ENCODE measurements at regions not wholly inside any gene's neighbourhood (a gene's known extent, or its start where the extent isn't known, plus 50 kb on each side); places are given as distances from the start of the nearest gene placed in this dataset.

DNA sequence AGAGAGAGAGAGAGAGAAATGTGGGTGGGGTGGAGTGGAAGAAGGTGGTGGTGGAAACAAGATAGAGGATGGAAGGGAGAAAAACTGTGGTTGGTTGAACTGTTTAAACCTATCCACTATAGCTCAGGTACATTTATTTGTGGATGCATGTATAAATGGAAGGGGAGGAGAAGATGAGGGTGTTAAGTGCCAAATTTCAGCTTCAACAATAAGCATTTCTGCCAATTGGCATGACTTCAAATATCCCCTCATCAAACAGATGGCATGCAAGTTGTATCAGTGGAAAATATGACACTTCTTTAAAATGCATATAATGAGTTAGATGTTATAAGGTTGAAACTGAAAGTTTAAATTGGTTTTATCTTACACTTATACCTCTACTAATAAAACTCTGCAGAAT, 216.1 kb downstream of the LMBRD1 start:
- no peak for TF ChIP-seq RAD21 (IDR thresholded peaks at IDR 0.05; ENCODE audit: low read length)
- TF ChIP-seq POLR2A (IDR thresholded peaks at IDR 0.05; ENCODE audit: low read depth, low read length) = no peak
- TF ChIP-seq CTCF (conservative IDR thresholded peaks at IDR 0.05; ENCODE audit: low read depth, low read length) = no peak
- no peak for TF ChIP-seq RFX5 (IDR thresholded peaks at IDR 0.05; ENCODE audit: low read depth, low read length)
- no peak for TF ChIP-seq FOS (IDR thresholded peaks at IDR 0.05; ENCODE audit: low read depth, low read length)
- TF ChIP-seq BHLHE40 (IDR thresholded peaks at IDR 0.05; ENCODE audit: low read depth, low read length) = no peak
- no peak for TF ChIP-seq USF2 (IDR thresholded peaks at IDR 0.05; ENCODE audit: low read depth, low read length)
- no peak for TF ChIP-seq CEBPB (IDR thresholded peaks at IDR 0.05; ENCODE audit: low read depth, low read length)
- TF ChIP-seq MAZ (IDR thresholded peaks at IDR 0.05; ENCODE audit: borderline replicate concordance, low read depth, low read length) = no peak
- no peak for TF ChIP-seq RCOR1 (IDR thresholded peaks at IDR 0.05; ENCODE audit: insufficient replicate concordance, low read length)
- no peak for TF ChIP-seq MXI1 (IDR thresholded peaks at IDR 0.05; ENCODE audit: borderline replicate concordance, low read depth, low read length)
- no peak for TF ChIP-seq NFE2L2 (IDR thresholded peaks at IDR 0.05; ENCODE audit: low read depth, low read length)
- no peak for TF ChIP-seq SMC3 (IDR thresholded peaks at IDR 0.05; ENCODE audit: low read depth, low read length)
- TF ChIP-seq ELK1 (IDR thresholded peaks at IDR 0.05; ENCODE audit: borderline replicate concordance, low read depth, low read length) = no peak
